Activated CD4-positive, alpha-beta T cell treated with anti-CD3 and anti-CD28 coated beads for 1 hour (primary cell): ENCODE measurements at regions not wholly inside any gene's neighbourhood (a gene's known extent, or its start where the extent isn't known, plus 50 kb on each side); places are given as distances from the start of the nearest gene placed in this dataset.

Experiments used
- DNase-seq: peaks from one replicate; pipeline ENCODE4 v3.0.0-alpha.2; 2020

GRCh38 chr2:2974982-2975381, 402.6 kb downstream of the EIPR1 start:
- DNase-seq: no peak

GRCh38 chr2:2960441-2961133, 417.0 kb downstream of the EIPR1 start:
- no peak for DNase-seq

- no peak for DNase-seq
Observed at GRCh38 chr2:2950403-2950952, 427.1 kb downstream of the EIPR1 start.

- DNase-seq: no peak
Observed at GRCh38 chr2:2947406-2947805, 430.2 kb downstream of the EIPR1 start.

GRCh38 chr2:2942906-2943305, 434.7 kb downstream of the EIPR1 start:
- no peak for DNase-seq

- no peak for DNase-seq
Observed at GRCh38 chr2:2942225-2942624, 435.4 kb downstream of the EIPR1 start.

- DNase-seq: no peak
Observed at GRCh38 chr2:2941205-2941604, 436.4 kb downstream of the EIPR1 start.

- DNase-seq: no peak
Observed at GRCh38 chr2:2940702-2941101, 436.9 kb downstream of the EIPR1 start.

- no peak for DNase-seq
Observed at GRCh38 chr2:2940061-2940460, 437.6 kb downstream of the EIPR1 start.

GRCh38 chr2:2939078-2939795, 438.4 kb downstream of the EIPR1 start:
- DNase-seq: no peak

GRCh38 chr2:2938481-2938880, 439.1 kb downstream of the EIPR1 start:
- no peak for DNase-seq

GRCh38 chr2:2935445-2936149, 442.0 kb downstream of the EIPR1 start:
- DNase-seq: no peak

- no peak for DNase-seq
Observed at GRCh38 chr2:2933426-2933825, 444.2 kb downstream of the EIPR1 start.

- no peak for DNase-seq
Observed at GRCh38 chr2:2932692-2933305, 444.8 kb downstream of the EIPR1 start.

GRCh38 chr2:2932189-2932588, 445.4 kb downstream of the EIPR1 start:
- DNase-seq: no peak

- no peak for DNase-seq
Observed at GRCh38 chr2:2931318-2932075, 446.1 kb downstream of the EIPR1 start.

- no peak for DNase-seq
Observed at GRCh38 chr2:2930841-2931240, 446.8 kb downstream of the EIPR1 start.

- DNase-seq: no peak
Observed at GRCh38 chr2:2926858-2927175, 450.8 kb downstream of the EIPR1 start.

GRCh38 chr2:2926009-2926857, 451.4 kb downstream of the EIPR1 start:
- DNase-seq: no peak

GRCh38 chr2:2922156-2922555, 455.5 kb downstream of the EIPR1 start:
- DNase-seq: no peak

- no peak for DNase-seq
Observed at GRCh38 chr2:2921011-2921720, 456.5 kb downstream of the EIPR1 start.
